Stomach (tissue), 4 donors: ENCODE measurements at regions not wholly inside any gene's neighbourhood (a gene's known extent, or its start where the extent isn't known, plus 50 kb on each side); places are given as distances from the start of the nearest gene placed in this dataset.

Source experiments
- CTCF ChIP-seq, 7 experiments: fragments of 450-650 bp in 4 of 7; fragments of 200-600 bp in 3 of 7; sonication (generic) in 3 of 7; IDR thresholded peaks; one replicate each; pipeline ENCODE4 v1.5.1; 2016 to 2019; ENCODE audit warnings: antibody characterized with exemption in 7 of 7, control low read depth in 2 of 7, mild to moderate bottlenecking in 1 of 7
- POLR2A ChIP-seq, 4 donors: fragments of 450-650 bp; IDR thresholded peaks; one replicate each; pipeline ENCODE4 v1.6.1; 2016; ENCODE audit warnings: antibody characterized with exemption in 4 of 4, control low read depth in 2 of 4, mild to moderate bottlenecking in 1 of 4, moderate library complexity in 1 of 4
- POLR2AphosphoS5 ChIP-seq, 3 donors: sonication (generic); formaldehyde crosslinking; IDR thresholded peaks; one replicate each; pipeline ENCODE4 v1.6.1; 2016; ENCODE audit warnings: antibody characterized with exemption in 3 of 3

GRCh38 chr12:93297032-93297431, 80.7 kb upstream of the NUDT4 start:
- TF ChIP-seq POLR2A (IDR thresholded peaks at IDR 0.05) (no peak), CTCF (IDR thresholded peaks at IDR 0.05) (no peak), POLR2AphosphoS5 (IDR thresholded peaks at IDR 0.05) (no peak)
